ENCODE measurements at regions not wholly inside any gene's neighbourhood (a gene's known extent, or its start where the extent isn't known, plus 50 kb on each side); places are given as distances from the start of the nearest gene placed in this dataset.

GRCh38 chr2:196284866-196285557 is 113.6 kb upstream of the STK17B start:
- H3K18ac ChIP-seq (ENCODE audit: insufficient read length, low read depth, low read length), result no peak overlapping the region
- H3K4me1 ChIP-seq (ENCODE audit: insufficient read depth, low read length), result no peaks in the 10 kb centered on the region
- no peak overlapping the region for H2BK20ac ChIP-seq (ENCODE audit: low read depth, low read length, poor library complexity, severe bottlenecking)
- no peak overlapping the region for H2BK120ac ChIP-seq (ENCODE audit: low read depth, low read length, poor library complexity, severe bottlenecking)
- H4K20me1 ChIP-seq (ENCODE audit: control insufficient read depth, insufficient read depth, insufficient read length), result no peaks in the 10 kb centered on the region
- no peak overlapping the region for H3K23ac ChIP-seq (ENCODE audit: insufficient read length, low read depth, low read length)
- no peak for DNase-seq
- H3K56ac ChIP-seq (ENCODE audit: insufficient read length, low read depth, low read length), result no peak overlapping the region
- no peak overlapping the region for H4K8ac ChIP-seq (replicated peaks; ENCODE audit: insufficient read length, low read depth, low read length)
- H3K27ac ChIP-seq (ENCODE audit: insufficient read length, low read depth, low read length), result no peak overlapping the region
- H3K9me3 ChIP-seq (ENCODE audit: control insufficient read depth, low read depth, low read length), result no peaks in the 10 kb centered on the region
- H2BK12ac ChIP-seq (ENCODE audit: insufficient read length, low read depth, low read length), result no peak overlapping the region
- WGBS (ENCODE audit: extremely low coverage, insufficient read length, low lambda C conversion rate), result no CpG with 5 or more reads among the region's 4 CpGs
- Mint-ChIP-seq H3K4me1 (peaks cover 6% of the 10 kb centered on the region in 2 experiments), H3K36me3 (ENCODE audit: insufficient read depth in 1 of 3, low read depth in 3 of 3) (peaks cover 3 to 5% (median 5%) of the 10 kb centered on the region in 3 experiments; a peak in 6 of 7 replicates), H3K27ac (no peak overlapping the region), H3K4me3 (no peak overlapping the region), H3K9me3 (peaks cover 3 to 8% of the 10 kb centered on the region in 2 experiments), H3K27me3 (ENCODE audit: low read depth) (no peaks in the 10 kb centered on the region)
- no peak overlapping the region for H2BK5ac ChIP-seq (ENCODE audit: insufficient read length, low read length)
- no peaks in the 10 kb centered on the region for H3K23me2 ChIP-seq (ENCODE audit: insufficient read length, low read depth, low read length, poor library complexity, severe bottlenecking)
- H2BK15ac ChIP-seq (ENCODE audit: low read depth, low read length), result no peak overlapping the region
- H3K79me2 ChIP-seq (ENCODE audit: insufficient read depth, low read length), result no peaks in the 10 kb centered on the region
- no peak overlapping the region for H3K4me2 ChIP-seq (ENCODE audit: insufficient read depth, insufficient read length, low read length)
- H4K91ac ChIP-seq (ENCODE audit: insufficient read length, low read depth, low read length), result no peak overlapping the region
- H3K4ac ChIP-seq (ENCODE audit: low read depth, low read length), result no peak overlapping the region
- TF ChIP-seq CTCF (conservative IDR thresholded peaks at IDR 0.05), result no peak
- no peak overlapping the region for H3T11ph ChIP-seq (ENCODE audit: low read length)
- no peak overlapping the region for H2AK5ac ChIP-seq (ENCODE audit: insufficient read length, low read length)
- H4K5ac ChIP-seq (ENCODE audit: insufficient read length, low read depth, low read length), result no peak overlapping the region
- no peak overlapping the region for H3K9ac ChIP-seq (ENCODE audit: extremely low read depth, insufficient read length, low read length)
- H3K79me1 ChIP-seq (ENCODE audit: insufficient read depth, low read depth, low read length, poor library complexity, severe bottlenecking), result no peaks in the 10 kb centered on the region
- no peak overlapping the region for H3K14ac ChIP-seq (ENCODE audit: insufficient read depth, low read length)
- H2AFZ ChIP-seq (ENCODE audit: low read length), result no peak overlapping the region
- no peaks in the 10 kb centered on the region for H3K27me3 ChIP-seq (ENCODE audit: insufficient read depth, low read length)

All from H9 (cell line).